NCI-H748 treated with DMSO at 0.1 percent for 48 hours (cell line): ENCODE measurements at regions not wholly inside any gene's neighbourhood (a gene's known extent, or its start where the extent isn't known, plus 50 kb on each side); places are given as distances from the start of the nearest gene placed in this dataset.
"Not testable (repeated sequence)": the region's sequence is repeated elsewhere in the genome, so short reads cannot be mapped to it uniquely, and the experiment has no call there.

ENCODE experiments used
- DNase-seq: peaks from one replicate; lab custom pipeline; 2025; lab: John Stamatoyannopoulos, UW

DNA sequence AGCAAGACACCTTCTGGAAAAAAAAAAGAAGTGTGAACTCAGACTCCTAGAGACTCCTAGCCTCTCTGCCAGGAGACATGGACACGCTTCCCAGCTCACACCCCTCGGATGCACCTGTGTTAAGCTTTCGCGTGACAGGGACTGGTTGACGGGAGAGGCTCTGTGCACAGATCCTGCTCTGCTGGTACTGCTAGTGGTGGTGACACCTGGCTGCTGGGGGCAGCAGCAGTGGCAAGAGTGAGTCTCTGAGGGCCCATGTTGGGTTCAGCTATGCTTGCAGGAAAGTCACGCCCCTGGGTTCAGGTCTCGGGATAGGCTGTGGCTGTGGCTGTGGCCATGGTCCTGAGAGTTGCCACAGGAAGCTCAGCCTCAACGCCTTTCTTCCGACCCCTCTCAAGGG is 81.1 kb downstream of the XRCC2 start:
- no peak for DNase-seq

DNA sequence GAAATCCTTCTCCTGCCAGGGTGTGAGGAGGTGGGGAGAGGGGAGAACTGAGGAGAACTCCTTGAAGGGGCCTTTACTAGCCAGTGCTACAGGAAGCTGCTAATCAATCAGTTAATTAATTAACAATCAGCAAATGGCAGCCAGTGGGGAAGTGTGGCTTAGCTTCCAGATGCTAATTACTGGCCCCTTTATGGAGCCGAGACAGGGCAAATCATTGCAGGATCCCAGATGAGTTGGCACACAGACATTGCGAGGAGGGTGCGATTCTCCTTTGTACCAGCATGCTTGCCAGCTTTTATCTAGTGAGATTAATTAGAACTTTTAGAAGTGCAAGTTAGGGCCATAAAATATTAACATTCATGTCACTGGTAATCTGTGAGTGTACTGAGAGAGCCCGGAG is 84.0 kb downstream of the XRCC2 start:
- no peak for DNase-seq

DNA sequence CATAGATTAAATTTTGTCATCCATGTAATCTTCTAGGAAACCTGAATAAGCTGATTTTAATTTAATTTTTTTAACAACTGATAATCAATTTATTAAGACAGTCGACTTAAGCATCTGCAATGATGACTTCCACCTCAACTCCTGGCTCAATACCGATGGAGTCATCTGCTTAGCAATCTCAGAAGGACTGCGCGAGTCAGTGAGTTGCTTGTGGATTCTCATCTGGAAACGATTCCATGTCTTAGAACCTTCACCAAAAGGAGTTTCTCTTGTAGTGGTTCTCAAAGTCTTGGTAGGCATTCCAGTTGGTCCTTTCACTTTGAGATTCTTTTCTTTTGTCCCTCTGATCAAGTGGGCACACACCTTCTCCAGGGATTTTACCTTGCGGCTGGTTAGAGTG is 85.5 kb downstream of the XRCC2 start:
- DNase-seq: no peak

DNA sequence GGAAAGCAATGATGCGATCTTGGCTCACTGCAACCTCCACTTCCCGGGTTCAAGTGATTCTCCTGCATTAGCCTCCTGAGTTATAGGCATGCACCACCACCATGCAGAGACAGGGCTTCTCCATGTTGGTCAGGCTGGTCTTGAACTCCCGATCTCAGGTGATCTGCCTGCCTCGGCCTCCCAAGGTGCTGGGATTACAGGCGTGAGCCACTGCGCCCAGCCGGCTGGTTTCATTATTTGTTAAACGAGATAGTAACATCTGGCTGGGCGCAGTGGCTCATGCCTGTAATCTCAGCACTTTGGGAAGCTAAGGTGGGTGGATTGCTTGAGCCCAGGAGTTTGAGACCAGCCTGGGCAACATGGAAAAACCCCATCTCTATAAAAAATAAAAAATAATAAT is 86.1 kb downstream of the XRCC2 start:
- DNase-seq: not testable (repeated sequence)

DNA sequence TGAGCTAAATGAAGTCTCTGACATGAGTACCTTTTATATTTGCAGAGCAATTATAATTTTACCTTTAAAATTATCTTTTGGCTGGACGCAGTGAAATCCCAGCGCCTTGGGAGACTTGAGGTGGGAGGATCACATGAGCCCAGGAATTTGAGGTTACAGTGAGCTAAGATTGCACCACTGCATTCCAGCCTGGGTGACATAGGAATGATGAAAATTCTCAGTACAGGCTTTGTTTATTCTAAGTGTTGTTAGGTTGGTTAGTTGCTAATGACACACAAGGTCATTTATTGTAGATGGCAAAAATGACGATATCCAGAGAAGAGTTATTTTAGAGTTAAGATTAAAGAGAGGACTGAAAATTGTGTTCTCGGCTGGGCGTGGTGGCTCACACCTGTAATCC is 87.6 kb downstream of the XRCC2 start:
- DNase-seq: no peak

- no peak for DNase-seq
Observed at GRCh38 chr7:152587366-152587765, 88.6 kb downstream of the XRCC2 start.

DNA sequence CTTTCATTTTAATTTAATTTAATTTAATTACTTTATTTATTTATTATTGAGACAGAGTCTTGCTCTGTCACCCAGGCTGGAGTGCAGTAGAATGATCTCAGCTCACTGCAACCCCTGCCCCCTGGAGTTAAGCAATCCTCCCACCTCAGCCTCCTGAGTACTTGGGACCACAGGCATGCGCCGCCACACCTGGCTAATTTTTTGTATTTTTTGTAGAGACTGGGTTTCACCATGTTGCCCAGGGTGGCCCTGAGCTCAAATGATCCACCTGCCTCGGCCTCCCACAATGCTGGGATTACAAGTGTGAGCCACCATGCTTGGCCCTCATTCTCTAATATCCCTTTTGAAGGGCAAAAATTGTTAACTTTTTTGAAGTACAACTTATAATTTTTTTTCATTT is 92.9 kb downstream of the XRCC2 start:
- DNase-seq: no peak

DNA sequence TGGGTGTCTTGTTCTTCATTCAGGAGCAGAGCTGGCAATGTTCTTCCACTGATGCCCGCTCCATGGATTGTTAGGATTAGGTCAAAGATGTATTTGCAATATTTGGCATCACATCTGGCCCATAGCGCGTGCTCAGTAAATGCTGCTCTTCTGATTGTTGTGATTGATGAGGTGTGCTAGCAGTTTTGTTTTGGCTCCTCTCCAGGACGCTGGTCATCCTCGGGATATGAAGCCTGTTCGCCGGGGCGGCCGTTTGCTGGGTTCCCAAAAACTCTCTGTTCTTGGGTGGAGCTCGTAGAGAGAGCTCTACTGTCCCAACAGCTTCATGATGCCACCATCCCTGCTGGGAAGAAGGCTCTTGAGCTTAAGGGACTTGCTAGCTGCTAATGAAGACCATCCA is 96.9 kb downstream of the XRCC2 start:
- DNase-seq: no peak

DNA sequence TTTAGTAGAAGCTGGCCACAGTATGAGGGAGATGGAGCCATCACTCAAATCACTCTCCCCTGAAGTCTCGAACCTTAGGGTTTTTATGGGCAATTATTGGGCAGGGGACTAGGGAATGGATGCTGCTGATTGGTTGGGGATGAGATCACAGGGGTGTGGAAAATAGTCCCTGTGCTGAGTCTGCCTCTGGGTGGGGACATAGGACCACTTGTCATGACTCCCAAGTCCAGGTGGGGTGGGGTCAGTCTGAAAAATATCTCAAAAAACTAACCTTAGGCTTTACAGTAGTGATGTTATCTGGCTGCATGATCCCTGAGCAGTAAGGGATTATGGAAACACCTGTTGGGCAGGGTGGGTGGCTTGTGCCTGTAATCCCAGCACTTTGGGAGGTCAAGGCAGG is 98.6 kb downstream of the XRCC2 start:
- no peak for DNase-seq

- DNase-seq: peak; percentile 9
Observed at GRCh38 chr7:152574892-152575548, 100.9 kb downstream of the XRCC2 start.

DNA sequence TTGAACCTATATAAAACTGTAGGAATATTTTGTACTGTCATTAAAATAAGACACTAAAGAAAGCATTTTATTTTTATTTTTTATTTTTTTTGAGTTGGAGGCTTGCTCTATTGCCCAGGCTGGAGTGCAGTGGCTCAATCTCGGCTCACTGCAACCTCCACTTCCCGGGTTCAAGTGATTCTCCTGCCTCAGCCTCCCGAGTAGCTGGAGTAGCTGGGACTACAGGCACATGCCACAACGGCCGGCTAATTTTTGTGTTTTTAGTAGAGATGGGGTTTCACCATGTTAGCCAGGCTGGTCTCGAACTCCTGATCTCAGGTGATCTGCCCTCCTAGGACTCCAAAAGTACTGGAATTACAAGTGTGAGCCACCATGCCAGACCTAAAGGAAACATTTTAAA is 102.8 kb downstream of the XRCC2 start:
- not testable (repeated sequence) for DNase-seq

- DNase-seq: no peak
Observed at GRCh38 chr7:152572101-152572500, 103.8 kb downstream of the XRCC2 start.

DNA sequence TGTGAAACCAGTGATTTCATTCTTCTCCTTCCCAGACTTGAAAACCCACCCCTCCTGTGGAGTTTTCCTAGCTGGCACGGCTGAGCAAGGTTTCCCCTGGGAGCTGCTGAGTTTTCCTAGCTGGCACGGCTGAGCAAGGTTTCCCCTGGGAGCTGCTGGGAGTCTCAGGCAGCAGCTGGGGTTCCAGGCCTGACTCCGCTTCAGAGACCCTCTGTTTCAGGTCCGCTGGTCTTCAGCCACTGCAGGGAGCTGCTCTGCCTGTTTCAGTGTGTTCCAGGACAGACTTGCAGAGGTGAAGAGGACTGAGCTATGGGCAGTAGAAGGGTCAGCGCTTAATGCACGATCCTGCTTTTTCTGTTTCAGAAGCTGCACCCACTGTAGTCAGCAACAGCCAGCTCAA is 104.9 kb downstream of the XRCC2 start:
- DNase-seq: no peak

DNA sequence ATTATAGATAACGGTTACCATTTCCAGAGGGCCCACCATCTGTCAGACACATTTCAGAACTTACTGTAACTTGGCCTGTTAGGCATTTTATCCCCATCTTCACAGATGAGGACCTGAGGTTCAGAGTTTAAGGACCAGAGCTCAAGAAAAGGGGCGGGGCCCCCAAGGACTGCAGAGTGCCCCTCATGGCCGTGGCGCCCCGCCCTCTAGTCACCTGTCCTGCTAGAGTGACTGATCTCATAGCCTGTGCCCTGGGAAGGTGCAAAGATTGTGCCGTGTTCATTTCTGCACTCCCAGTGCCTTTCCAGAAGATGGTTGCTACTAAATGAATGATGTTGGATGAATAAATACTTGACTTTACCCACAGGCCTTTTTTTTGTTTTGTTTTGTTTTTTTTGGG is 107.0 kb downstream of the XRCC2 start:
- no peak for DNase-seq

DNA sequence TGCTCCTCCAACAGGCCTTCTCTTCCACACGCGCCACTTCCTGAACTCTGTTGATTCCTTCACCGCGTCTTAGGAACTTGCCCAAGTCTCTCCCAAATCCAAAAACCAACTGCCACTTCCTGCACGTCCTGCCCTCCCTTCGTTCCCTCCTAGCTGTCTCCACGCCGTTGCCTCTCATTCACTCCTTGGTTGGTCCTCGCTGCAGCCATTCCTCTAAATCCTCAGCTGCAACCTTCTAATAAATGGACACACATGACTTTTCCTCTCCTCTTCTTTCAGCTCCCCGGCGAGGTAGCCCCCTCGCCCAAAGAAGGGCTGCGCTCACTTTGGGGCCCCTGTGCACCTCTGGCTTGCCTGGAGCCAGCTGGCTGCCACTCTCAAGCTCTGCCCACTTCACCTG is 110.2 kb downstream of the XRCC2 start:
- DNase-seq: no peak

- DNase-seq: no peak
Observed at GRCh38 chr7:152564656-152565250, 111.2 kb downstream of the XRCC2 start.

- no peak for DNase-seq
Observed at GRCh38 chr7:152556013-152556755, 119.8 kb downstream of the XRCC2 start.

DNA sequence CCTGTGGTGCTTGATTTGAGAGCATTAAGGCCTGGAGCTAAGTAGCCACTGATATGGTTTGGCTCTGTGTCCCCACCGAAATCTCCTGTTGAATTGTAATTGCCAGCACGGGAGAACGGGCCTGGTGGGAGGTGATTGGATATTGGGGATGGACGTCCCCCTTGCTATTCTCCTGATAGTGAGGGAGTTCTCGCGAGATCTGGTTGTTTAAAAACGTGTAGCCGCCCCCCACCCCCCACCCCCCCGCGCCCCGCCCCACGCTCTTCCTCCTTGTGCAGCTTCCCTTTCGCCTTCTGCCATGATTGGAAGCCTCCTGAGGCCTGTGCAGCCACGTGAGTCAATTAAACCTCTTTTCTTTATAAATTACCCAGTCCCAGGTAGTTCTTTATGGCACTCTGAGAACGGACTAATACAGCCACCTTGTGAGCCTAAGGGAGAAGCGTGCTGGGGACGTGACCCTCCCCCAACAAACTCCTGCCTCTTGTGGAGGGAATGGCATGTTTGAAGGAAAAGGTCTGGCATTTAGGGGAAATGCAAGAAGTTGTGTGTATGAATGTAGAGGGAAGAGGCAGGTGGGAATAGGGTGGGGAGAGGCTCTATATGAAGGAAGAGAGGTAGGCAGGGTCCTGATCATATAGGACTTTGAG is 118.0 kb upstream of the KMT2C start:
- DNase-seq: no peak

DNA sequence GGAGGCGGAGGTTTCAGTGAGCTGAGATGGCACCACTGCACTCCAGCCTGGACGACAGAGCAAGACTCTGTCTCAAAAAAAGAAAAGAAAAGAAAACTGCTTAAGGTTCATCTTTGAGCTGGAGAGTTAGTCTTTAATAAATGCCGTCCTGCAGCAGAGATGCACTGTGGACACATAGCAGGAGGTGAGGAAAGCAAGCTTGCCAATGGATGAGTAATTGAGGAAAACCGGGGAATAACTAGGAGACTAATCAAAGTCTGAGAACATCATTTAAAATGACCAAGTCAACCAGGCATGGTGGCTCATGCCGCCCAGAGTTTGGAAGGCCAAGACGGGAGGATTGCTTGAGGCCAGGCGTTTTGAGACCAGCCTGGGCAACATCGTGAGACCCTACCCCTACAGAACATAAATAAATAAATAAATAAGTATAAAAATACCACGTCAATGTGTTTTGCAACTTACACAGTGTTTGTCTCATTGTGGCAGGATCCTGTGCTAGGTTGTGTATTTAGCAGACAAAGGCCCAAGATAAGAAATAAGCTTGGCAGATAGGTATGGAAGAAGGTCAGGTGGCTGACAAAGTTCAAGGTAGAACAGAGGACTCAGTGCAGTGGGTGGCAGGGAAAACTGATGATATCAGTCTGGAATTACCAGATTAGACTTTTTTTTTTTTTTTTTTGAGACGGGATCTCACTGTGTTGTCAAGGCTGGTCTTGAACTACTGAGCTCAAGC is 115.7 kb upstream of the KMT2C start:
- DNase-seq: no peak

GRCh38 chr7:152544971-152545619 is 109.3 kb upstream of the KMT2C start:
- no peak for DNase-seq

DNA sequence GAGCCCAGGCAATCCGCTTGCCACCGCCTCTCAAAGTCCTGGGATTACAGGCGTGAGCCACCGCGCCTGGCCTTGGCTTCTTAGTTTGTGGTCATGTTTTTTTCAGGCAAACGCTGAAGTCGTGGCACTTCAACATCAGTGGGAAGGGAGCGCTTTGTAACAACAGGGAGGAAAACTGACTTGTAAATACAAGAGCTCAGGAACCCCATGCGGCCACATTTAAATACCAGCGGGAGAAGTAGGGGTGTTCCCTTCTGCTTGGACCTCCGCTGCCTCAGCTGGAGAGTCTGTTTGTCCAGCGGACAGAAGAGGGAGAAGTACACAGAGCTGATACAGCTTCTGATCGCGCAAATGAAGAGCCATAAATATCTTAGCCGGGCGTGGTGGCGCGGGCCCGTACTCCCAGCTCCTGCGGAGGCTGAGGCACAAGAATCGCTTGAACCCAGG is 108.7 kb upstream of the KMT2C start:
- DNase-seq: no peak

DNA sequence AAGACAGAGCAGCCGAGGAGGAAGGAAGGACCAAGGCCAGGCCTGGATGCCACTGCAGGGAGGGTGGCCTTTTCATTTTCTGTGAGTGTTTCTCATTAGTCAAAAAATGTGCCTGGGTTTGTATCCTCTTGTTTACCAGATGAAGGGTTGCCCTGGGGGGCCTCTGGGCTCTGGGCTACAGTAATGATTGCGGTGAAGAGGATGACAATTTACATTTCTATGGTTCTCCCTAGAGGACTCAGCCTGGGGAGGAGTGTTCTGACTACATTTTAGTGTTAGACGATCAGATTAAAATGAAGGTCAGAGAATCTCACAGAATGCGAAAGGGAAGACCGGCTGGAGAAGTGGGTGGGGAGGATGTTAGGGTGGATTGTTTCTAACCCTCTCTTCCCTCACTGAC is 108.0 kb upstream of the KMT2C start:
- DNase-seq: no peak
